NCI-H82 treated with DMSO at 0.1 percent for 48 hours (cell line): ENCODE measurements at regions not wholly inside any gene's neighbourhood (a gene's known extent, or its start where the extent isn't known, plus 50 kb on each side); places are given as distances from the start of the nearest gene placed in this dataset.

Source experiments
- DNase-seq: peaks from one replicate; lab custom pipeline; 2025; ENCODE audit not compliant: unreplicated experiment; lab: John Stamatoyannopoulos, UW

DNA sequence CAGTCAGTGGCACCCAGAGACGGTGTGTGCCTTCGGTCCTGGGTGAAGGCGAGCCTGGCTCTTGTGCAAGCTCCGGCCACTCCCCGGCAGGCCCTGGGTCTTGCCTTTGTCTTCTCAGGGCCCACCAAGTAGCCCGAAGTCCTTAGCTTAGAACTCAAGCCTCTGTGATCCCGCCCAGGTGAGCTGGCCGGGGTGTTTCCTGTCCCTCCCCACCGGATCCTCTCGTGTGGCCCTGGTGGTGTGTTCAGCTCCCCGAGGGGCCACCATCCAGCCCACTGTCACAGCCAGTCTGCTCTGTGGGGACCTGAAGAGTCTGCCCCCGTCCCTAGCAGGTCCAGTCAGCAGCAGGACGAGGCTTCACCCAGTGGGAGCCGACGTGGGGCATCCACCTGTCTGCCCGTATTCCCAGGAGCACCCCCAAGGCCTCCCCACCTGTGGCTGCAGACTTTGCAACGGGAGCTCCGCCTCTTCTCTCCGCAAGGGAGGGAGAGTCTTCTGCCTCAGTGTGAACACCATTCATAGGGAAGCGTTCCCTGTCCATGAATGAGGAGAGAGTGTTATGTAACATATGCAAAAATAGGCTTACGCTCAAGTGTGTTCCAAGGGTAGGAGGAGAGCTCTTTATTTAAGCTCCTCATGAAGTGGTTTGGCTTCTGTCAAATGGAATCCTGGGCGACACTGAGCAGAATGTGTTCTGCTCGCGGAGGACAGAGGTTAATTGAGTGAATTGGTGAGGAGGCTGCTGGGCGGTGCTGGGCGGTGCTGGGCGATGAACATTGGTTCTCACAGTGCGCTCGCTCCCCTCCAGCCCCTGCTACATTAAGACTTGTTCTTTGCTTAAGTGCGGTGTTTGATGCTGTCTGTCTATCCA is 108.9 kb downstream of the CRYAA start:
- no peak for DNase-seq

DNA sequence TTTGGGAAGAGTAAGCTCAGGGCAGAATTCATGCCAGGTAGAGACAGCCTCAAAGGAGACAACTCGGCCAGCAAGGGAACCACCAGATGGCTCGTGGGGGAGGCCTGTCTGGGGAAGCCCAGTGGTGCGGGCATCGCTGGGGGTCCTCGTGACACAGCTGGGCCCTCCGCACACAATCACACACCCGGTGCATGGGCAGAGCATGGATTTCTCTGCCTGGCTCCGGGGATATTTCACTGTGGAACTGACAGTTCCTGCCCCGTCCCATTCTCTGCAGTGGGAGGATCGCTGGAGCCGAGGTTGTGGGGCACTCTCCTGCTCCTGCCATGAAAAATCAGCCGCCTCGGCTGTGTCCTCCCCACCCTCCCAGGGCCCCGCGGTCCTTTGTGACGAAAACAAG is 108.0 kb downstream of the CRYAA start:
- no peak for DNase-seq

DNA sequence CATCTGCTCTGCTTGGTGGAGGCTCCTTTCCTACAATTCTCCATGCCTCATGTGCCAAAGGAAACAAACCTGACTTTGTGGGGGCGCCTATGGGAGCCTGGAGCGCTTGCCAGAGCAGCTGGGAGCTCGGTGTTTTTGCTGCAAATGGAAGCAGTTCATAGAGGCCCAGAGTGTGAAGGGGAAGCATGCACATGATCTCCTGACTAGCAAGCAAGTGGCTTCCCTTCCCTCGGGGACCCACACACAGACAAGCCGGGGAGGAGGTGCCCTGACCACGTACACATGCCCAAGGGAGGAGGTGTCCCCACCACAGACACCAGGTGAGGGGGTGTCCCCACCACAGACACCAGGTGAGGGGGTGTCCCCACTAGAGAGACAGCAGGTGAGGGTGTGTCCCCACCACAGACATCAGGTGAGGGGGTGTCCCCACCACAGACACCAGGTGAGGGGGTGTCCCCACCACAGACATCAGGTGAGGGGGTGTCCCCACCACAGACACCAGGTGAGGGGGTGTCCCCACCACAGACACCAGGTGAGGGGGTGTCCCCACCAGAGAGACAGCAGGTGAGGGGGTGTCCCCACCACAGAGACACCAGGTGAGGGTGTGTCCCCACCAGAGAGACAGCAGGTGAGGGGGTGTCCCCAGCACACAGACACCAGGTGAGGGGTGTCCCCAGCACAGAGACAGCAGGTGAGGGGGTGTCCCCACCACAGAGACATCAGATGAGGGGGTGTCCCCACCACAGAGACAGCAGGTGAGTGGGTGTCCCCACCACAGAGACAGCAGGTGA is 106.8 kb downstream of the CRYAA start:
- DNase-seq: no peak

DNA sequence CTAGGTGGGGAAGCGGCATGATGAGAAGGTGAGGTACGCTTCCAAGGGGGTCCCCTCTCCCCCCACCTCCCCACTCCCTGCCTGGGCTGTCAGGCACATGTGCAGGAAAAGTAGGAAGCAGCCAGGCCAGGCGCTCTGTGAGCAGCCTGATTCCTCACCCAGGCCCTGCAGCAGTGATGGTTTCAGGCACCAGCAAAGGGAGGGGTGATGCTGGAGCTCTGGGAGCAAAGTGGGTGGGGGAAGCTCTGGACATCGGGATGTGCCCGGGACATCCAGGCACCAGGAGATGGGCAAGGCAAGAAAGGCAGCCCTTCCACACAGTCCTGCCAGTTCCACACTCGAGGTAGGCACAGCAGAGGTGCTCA is 106.1 kb downstream of the CRYAA start:
- no peak for DNase-seq

DNA sequence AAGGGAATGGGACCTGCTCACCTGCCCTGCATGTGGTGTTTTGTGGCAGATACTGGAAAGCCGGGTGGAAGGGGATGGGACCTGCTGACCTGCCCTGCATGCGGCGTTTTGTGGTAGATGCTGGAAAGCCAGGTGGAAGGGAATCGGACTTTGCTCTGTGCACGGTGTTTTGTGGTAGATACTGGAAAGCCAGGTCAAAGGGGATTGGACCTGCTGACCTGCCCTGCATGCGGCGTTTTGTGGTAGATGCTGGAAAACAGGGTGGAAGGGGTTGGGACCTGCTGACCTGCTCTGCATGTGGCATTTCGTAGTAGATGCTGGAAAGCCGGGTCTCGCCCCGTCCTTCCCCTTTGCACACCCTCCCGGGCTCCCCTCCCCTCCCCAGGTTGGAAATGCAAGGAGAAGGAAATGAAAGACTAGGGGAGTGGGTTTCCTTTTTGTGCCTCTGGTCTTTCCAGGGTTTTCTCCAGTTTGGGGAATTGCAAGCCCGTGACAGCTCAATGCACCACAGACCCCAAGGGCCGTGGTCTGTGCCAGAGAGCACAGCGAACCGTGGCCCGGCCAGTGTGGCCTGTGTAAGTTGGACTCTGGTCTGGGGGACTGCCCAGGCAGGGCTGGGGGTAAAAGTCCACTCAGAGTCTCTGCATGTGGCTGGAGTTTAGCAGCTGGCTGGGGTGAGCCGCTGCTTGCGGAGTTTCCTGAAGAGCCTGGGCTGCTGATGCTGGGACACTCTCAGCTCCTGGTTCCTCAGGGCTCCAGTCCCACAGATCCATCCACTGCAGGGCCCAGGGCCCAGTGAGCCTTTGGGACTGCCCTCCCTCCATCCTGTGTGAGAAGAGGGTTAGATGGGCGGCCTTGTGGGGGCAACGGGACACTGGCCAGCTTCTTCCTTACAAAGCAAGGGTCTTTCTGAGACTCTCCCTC is 105.5 kb downstream of the CRYAA start:
- no peak for DNase-seq

DNA sequence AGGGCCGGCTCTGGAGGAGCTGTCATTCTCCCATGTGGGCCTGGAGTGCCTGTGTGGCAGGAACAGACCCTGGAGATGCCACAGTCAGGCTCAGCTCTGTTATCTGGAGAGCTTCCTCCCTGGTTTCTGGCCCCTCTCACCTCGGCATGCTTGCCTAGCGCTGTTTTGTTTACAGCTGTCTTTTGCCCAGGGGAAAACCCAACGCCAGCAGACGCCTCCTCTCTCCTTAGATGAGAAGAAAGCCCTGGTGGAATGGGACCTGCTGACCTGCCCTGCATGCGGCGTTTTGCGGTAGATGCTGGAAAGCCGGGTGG is 104.9 kb downstream of the CRYAA start:
- DNase-seq: no peak

DNA sequence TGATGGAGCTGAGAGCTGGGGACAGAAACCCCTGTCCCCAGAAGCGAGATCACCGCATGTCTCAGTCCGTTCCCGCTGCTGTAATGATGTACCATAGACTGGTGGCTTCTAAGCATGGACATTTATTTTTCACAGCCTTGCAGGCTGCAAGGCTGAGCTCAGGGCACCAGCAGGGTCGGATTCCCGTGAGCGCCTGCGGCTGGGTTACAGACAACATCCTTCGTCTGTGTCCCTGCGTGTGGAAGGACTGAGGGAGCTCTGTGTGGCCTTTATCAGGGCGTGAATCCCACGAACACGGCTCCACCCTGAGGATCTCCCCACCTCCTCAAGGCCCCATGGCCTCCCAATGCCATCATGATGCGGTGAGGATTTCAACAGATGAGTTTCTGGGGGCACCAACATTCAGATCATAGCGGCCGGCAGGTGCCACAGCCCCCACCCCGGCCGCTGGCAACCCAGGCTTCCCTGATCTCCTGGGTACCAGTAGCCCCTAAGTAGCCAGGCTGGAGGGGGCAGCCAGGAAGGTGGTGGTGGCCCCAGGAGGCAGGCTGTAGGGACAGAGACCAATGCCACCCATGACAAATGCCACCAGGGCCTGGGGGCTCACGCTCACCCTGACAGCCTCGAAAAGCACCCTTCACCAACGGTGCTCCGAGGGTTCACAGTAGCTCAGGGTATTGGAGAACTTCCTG is 104.4 kb downstream of the CRYAA start:
- no peak for DNase-seq

DNA sequence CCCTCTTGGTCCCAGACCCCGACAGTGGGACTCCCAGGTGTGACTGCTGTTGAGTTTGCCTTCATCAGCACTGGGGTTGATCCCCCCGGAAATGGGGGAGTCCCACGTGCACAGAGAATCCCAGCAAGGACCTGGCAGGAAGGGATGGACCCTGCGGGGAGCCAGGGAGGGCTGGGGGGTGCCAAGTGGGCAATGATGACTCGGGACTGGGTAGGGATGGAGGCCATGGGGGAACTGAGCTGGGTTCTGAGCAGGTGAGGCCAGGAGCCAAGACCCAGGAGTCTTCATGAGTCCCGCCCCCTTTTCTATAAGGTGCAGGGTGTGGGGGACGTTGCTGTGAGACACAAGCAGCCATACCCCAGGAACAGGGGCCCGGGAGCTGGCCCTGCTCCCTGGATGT is 103.8 kb downstream of the CRYAA start:
- DNase-seq: no peak

DNA sequence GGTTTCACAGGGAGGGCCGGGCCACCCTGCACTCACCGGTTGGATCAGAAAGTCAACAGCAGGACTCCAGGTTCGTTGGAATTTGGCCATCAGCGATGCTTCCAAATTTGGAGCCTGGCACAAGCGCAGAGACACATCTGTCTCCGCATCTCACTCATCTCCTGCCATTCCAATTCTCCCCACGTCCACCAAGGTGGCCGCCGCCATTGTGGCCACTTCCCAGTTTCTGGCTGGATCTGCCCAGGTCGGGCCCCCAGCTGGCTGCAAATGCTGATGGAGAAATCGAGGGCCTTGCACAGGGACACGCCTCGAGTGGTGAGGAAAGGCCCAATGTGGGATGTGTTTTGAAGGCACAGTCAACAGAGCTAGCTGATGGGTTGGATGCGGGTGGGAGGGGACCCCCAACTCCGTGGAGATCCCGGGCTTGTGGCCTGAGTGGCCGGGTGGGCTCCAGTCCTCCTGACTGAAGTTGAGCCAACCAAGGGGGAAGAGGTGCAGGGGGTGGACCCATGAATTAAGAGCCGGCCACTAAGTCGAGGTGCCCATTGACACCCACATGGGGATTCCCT is 102.7 kb downstream of the CRYAA start:
- DNase-seq: no peak

DNA sequence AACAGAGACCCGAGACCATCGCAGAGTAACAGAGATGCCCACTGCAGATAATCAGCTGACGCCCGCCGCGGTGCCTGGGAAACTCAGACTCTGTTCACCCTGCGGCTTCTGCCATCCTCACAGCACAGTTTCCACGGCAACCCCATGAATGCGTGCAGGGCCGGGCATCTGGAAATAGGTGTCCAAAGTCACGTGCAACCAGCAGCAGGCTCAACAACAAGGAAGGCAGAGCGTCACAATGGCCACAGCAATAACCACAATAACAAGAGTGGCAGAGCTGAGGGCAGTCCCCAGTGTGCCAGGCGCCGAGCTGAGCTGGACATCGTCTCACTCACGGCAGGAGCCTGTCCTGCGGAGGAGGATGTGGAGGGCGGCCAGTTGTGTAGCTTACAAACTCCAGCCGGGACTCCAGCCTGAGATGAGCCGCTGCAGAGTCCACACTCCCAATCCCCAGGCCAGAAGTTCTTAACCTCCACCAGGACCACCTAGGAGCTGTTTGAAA is 102.0 kb downstream of the CRYAA start:
- DNase-seq: no peak

DNA sequence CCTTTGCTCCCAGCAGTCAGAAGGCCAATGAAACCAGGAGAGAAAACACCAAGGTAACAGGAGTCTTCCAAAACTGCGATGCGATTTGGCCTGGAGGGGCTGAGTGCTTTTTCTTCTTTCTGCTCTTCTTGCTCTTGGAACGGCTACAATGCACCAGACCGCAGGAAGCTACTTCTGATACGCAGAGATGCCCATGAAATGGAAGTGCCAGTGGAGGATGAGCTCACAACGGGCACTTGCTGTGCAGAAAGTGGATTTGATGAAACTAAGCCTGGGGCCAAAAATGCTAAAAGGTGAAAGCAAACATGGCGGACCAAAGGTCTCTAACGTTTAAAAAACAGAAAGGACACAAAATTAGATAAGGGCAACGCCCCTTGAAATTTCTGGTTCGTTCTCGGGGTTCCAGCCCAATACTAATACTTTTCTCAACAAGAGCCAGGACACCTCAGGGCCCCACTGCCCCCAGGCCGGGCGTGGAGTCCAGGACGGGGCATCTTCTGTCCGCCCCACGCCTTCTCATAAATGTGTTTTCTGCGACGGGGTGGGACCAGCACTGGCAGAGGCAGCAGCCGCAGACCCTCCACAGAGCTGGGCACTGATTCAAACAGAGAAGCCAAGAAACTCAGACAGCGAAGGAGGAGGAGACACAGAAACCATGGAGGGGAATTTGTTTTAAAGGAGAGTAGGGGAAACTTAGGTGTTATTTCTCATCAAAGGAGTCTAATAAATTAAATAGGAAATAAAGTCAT is 101.3 kb downstream of the CRYAA start:
- no peak for DNase-seq

DNA sequence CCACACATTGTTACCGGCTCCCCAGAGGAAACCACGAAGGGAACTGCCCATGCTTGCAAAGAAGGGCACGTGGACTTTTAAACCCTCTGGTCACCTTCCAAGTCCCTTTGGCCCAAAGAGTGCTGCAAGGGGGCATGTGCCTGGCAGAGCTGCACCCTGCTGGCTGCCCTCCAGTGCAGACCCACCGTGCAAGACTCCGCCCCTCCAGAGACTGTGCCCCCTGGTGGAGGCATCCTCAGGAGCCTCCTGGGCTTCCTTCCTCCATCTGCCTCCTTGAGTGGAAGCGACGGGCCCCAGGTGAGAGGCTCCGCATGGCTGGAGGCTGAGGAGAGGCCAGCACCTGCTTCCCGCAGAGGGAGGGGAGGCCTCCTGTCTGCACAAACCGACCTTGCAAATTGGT is 100.6 kb downstream of the CRYAA start:
- DNase-seq: no peak

DNA sequence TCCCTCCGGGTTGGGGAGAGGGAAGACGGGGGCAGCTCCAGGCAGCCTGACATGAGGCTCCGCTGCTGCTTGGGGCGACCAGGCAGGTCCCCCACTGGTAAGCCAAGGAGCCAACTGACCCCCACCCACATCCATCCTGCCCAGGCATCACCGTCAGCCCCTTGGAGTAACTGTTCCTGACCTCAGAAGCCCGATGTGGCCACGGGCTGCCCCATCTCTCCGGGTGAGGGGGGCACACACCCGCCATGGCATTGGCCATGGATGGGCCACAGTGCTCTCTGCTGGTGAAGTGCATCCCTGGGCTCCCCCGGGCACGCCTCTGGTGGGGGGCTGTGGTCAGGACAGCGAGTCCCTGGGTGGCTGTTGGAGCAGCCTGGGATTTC is 100.0 kb downstream of the CRYAA start:
- no peak for DNase-seq

DNA sequence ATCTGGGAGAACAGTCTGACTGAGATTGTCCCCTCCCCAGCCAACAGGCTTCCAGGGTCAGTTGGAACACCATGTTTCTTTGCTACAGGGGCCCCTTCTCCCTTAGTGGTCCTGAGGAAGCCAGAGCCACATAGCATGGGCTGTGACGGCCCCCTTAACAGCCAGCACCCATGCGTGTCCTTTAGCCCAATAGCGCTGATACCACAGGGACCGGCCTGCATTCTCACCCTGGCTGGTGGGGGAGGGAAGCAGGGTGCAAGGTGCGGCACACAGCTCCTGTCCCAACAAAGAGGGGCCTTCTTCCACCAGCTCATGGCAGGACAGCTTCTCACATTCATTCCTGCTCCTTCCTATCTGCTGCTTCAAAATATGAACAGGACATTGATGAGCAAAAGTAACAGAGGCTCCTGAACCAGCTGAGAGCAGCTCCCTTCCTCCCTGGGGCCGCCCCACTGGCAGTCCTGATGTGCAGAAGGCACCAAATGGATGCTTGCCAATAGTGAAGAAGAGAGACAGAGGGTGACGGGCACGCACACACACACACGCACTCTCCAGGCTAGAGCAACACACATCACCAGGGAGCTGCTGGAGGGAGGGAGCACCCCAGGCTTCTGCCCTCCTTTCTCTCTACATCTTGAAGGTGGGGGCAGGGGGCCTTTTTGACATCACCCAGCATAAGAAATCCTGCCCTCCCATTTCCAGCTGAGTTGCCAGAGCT is 99.4 kb downstream of the CRYAA start:
- DNase-seq: no peak

DNA sequence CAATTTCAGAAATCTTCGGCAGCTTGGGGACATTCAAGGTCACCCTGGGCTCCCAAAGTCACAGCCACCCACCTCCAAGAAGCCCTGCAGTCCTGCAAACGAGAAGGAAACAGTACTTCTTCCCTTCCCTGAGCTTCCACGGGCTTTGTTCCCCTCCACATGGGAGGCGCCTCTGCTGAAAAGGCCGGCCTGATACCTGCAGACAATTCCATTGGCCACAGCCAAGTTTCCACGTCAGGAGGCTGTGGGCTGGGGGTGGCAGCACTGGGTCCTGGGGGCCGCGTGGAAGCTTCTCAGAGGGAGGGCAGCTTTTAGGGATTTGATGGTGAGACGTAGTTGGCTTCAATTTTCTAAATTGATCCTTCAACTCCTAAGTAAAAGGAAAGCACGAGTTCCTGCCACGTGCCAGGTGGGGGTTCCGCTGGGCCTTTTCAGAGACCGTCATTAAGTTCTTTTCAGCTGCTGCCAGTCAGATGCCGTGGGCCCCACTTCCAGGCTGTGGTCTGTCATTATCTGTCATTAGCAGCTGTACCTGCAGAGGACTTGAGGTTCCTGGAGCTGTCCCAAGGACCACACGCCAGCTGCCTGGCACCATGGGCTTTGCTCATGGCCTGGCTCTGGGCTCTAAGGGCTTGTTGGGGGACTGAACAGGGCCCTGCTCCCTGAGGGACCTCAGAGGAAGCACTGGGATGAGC is 98.7 kb downstream of the CRYAA start:
- no peak for DNase-seq

DNA sequence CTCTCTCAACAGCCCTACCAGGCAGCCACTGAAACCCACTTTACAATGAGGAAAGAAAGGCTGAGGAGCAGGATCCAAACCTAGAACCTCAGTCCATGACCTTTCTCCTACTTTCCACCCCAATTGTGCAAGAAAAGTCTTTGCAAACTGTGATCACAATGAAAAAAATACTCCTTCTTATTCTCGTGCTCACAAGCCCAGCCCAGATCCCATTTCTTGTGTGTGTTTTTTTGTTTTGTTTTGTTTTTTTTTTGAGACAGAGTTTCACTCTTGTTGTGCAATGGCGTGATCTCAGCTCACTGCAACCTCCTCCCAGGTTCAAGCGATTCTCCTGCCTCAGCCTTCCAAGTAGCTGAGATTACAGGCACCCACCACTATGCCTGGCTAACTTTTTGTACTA is 97.7 kb downstream of the CRYAA start:
- no peak for DNase-seq

DNA sequence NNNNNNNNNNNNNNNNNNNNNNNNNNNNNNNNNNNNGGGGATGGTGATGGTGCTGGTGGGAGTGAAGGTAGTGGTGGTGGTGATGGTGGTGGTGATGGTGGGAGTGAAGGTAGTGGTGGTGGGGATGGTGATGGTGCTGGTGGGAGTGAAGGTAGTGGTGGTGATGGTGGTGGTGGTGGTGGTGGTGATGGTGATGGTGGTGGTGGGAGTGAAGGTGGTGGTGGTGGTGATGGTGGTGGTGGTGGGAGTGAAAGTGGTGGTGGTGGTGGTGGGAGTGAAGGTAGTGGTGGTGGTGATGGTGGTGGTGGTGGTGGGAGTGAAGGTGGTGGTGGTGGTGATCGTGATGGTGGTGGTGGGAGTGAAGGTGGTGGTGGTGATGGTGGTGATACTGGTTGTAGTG is 93.6 kb downstream of the CRYAA start:
- no peak for DNase-seq
